ENCODE measurements at regions not wholly inside any gene's neighbourhood (a gene's known extent, or its start where the extent isn't known, plus 50 kb on each side); places are given as distances from the start of the nearest gene placed in this dataset.

DNA sequence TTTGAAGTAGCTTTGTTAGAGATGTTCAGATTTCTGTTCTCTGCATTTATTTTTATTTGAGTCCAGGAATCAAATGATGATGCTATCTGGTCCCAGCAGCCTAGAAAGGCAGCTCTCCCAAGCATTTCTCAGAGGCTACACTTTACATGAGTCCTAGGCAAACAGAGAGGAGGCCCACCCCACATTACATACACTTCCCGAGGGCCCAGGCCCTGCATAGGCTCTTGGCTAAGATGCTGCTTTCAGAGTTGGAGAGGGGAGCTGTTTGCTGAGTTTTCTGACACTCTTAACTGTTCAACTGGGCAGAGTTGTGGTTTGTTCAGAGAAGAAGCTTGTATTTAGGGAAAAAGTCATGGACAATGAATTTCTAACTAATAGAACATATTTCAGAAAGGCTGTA is 117.9 kb upstream of the RGMA start:
- Histone ChIP-seq H3K36me3 (no peaks in the 10 kb centered on the region), H3K9ac (ENCODE audit: low read depth in 2 of 2, low read length in 2 of 2) (no peak overlapping the region), H3K4me1 (no peaks in the 10 kb centered on the region), H3K27ac (no peak overlapping the region), H3K9me3 (no peaks in the 10 kb centered on the region), H3K4me3 (no peak overlapping the region), H3K27me3 (no peaks in the 10 kb centered on the region)
- DNase-seq, result no peak
- no peak for TF ChIP-seq CTCF (IDR thresholded peaks at IDR 0.05)
- intact Hi-C loops (cut with DNase I), result no loop called here

DNA sequence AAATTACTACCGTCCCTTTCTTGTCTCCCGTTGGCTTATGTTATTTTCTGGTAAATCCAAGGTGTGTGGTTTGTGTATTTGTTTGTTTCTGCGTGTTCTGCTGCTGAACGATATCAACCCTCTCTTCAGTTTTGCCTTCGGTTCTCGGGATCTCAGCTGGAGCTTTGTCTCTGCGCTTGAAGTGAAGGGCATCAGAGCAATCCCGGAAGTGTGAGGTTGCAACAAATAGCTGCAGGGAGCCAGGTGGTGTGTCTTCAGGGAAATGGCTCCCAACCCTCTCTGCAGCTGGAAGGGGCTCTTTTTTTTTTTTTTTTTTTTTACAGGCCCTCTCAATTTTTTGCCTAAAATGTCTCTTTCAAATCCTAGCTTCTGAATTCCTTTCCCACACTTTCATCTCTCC is 116.4 kb upstream of the RGMA start:
- TF ChIP-seq CTCF (IDR thresholded peaks at IDR 0.05), result no peak
- H3K36me3 ChIP-seq, result no peaks in the 10 kb centered on the region
- no peaks in the 10 kb centered on the region for H3K27me3 ChIP-seq
- intact Hi-C loops (cut with DNase I), result no loop called here
- H3K27ac ChIP-seq, result no peak overlapping the region
- no peak for DNase-seq
- no peaks in the 10 kb centered on the region for H3K4me1 ChIP-seq
- no peak overlapping the region for H3K9ac ChIP-seq (ENCODE audit: low read depth in 2 of 2, low read length in 2 of 2)
- H3K9me3 ChIP-seq, result no peaks in the 10 kb centered on the region
- H3K4me3 ChIP-seq, result no peak overlapping the region

GRCh38 chr15:93203036-93203435 is 114.0 kb upstream of the RGMA start:
- no peak overlapping the region for H3K27ac ChIP-seq
- H3K27me3 ChIP-seq, result no peaks in the 10 kb centered on the region
- no peaks in the 10 kb centered on the region for H3K36me3 ChIP-seq
- DNase-seq, result no peak
- intact Hi-C loops (cut with DNase I), result no loop called here
- no peak overlapping the region for H3K4me3 ChIP-seq
- no peak for TF ChIP-seq CTCF (IDR thresholded peaks at IDR 0.05)
- no peaks in the 10 kb centered on the region for H3K9me3 ChIP-seq
- H3K4me1 ChIP-seq, result no peaks in the 10 kb centered on the region
- H3K9ac ChIP-seq (ENCODE audit: low read depth in 2 of 2, low read length in 2 of 2), result no peak overlapping the region

GRCh38 chr15:93202405-93202804 is 113.4 kb upstream of the RGMA start:
- Histone ChIP-seq H3K4me1 (no peaks in the 10 kb centered on the region), H3K27me3 (no peaks in the 10 kb centered on the region), H3K27ac (no peak overlapping the region), H3K9ac (ENCODE audit: low read depth in 2 of 2, low read length in 2 of 2) (no peak overlapping the region), H3K9me3 (no peaks in the 10 kb centered on the region), H3K36me3 (no peaks in the 10 kb centered on the region), H3K4me3 (no peak overlapping the region)
- DNase-seq, result no peak
- TF ChIP-seq CTCF (IDR thresholded peaks at IDR 0.05), result no peak
- intact Hi-C loops (cut with DNase I), result no loop called here

- no peaks in the 10 kb centered on the region for H3K4me1 ChIP-seq
- no peaks in the 10 kb centered on the region for H3K9me3 ChIP-seq
- H3K9ac ChIP-seq (ENCODE audit: low read depth in 2 of 2, low read length in 2 of 2), result no peak overlapping the region
- H3K27ac ChIP-seq, result no peak overlapping the region
- H3K36me3 ChIP-seq, result no peaks in the 10 kb centered on the region
- no peak for DNase-seq
- no peak for TF ChIP-seq CTCF (IDR thresholded peaks at IDR 0.05)
- H3K4me3 ChIP-seq, result no peak overlapping the region
- H3K27me3 ChIP-seq, result no peaks in the 10 kb centered on the region
- intact Hi-C loops (cut with DNase I), result no loop called here
Measured at GRCh38 chr15:93201940-93202339, 112.9 kb upstream of the RGMA start.

DNA sequence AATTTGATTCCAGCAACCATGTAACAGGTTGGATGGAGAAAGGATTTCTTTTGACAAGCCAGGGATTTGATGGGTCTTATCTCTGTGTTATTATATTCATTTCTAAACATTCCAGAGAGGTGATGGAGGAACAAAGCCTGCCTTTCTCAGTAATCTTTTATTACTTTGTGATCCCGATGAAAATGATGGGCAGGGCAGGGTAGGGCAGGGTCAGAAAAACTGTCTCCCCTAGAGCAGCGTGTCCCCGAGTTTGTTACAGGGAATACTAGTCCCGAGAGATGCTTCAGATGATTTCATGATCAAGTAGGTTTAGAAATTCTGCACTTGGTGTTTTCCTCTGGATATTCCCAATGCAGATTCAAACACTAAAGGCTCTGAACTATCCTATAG is 111.8 kb upstream of the RGMA start:
- H3K9ac ChIP-seq (ENCODE audit: low read depth in 2 of 2, low read length in 2 of 2), result no peak overlapping the region
- no peak for DNase-seq
- H3K27me3 ChIP-seq, result no peaks in the 10 kb centered on the region
- H3K4me1 ChIP-seq, result no peaks in the 10 kb centered on the region
- H3K9me3 ChIP-seq, result no peaks in the 10 kb centered on the region
- H3K36me3 ChIP-seq, result no peaks in the 10 kb centered on the region
- intact Hi-C loops (cut with DNase I), result no loop called here
- H3K27ac ChIP-seq, result no peak overlapping the region
- TF ChIP-seq CTCF (IDR thresholded peaks at IDR 0.05), result no peak
- H3K4me3 ChIP-seq, result no peak overlapping the region
